ENCODE measurements at regions not wholly inside any gene's neighbourhood (a gene's known extent, or its start where the extent isn't known, plus 50 kb on each side); places are given as distances from the start of the nearest gene placed in this dataset.

- H3K4me1 ChIP-seq (ENCODE audit: control insufficient read depth in 1 of 2, insufficient read depth in 2 of 2, low read length in 2 of 2) = no peaks in the 10 kb centered on the region
- no peak overlapping the region for H3K27ac ChIP-seq (ENCODE audit: low read depth in 1 of 2, low read length in 2 of 2)
- H3K9me3 ChIP-seq (replicated peaks in 1 of 2; ENCODE audit: control insufficient read depth in 1 of 2, insufficient read depth in 1 of 2, low read length in 2 of 2) = no peaks in the 10 kb centered on the region
- intact Hi-C loops (cut with micrococcal nuclease) = no loop called here
- no peak overlapping the region for H3K4me3 ChIP-seq (replicated peaks in 1 of 3; ENCODE audit: low read depth in 2 of 3, low read length in 3 of 3)
- Mint-ChIP-seq H3K4me3 (no peak overlapping the region), H3K9me3 (peaks cover 2 to 14% (median 7%) of the 10 kb centered on the region in 7 donors), H3K4me1 (no peaks in the 10 kb centered on the region), H3K27ac (no peak overlapping the region), H3K36me3 (no peaks in the 10 kb centered on the region), H3K27me3 (ENCODE audit: low read depth in 3 of 3) (peaks cover 2 to 5% (median 5%) of the 10 kb centered on the region in 3 donors)
- 77% methylated on average over 10 of the region's 19 CpGs for WGBS (ENCODE audit: insufficient coverage)
- H3K79me2 ChIP-seq (ENCODE audit: insufficient read depth, low read length) = no peaks in the 10 kb centered on the region
- TF ChIP-seq, protein P1, sequence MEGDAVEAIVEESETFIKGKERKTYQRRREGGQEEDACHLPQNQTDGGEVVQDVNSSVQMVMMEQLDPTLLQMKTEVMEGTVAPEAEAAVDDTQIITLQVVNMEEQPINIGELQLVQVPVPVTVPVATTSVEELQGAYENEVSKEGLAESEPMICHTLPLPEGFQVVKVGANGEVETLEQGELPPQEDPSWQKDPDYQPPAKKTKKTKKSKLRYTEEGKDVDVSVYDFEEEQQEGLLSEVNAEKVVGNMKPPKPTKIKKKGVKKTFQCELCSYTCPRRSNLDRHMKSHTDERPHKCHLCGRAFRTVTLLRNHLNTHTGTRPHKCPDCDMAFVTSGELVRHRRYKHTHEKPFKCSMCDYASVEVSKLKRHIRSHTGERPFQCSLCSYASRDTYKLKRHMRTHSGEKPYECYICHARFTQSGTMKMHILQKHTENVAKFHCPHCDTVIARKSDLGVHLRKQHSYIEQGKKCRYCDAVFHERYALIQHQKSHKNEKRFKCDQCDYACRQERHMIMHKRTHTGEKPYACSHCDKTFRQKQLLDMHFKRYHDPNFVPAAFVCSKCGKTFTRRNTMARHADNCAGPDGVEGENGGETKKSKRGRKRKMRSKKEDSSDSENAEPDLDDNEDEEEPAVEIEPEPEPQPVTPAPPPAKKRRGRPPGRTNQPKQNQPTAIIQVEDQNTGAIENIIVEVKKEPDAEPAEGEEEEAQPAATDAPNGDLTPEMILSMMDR (IDR thresholded peaks at IDR 0.05) = no peak
- H4K20me1 ChIP-seq (ENCODE audit: insufficient read depth, low read length) = no peaks in the 10 kb centered on the region
- no peak overlapping the region for H2AFZ ChIP-seq (ENCODE audit: insufficient read depth, low read depth, low read length, poor library complexity, severe bottlenecking)
- no peak overlapping the region for H3K4me2 ChIP-seq (replicated peaks; ENCODE audit: extremely low read depth, low read length, poor library complexity, severe bottlenecking)
- no peak for DNase-seq
- no peaks in the 10 kb centered on the region for H3K36me3 ChIP-seq (replicated peaks in 1 of 2; ENCODE audit: control insufficient read depth in 1 of 2, insufficient read depth in 2 of 2, low read length in 2 of 2)
- H3K9ac ChIP-seq (ENCODE audit: insufficient read depth, low read length, poor library complexity, severe bottlenecking) = no peak overlapping the region
- no peaks in the 10 kb centered on the region for H3K27me3 ChIP-seq (ENCODE audit: control insufficient read depth in 2 of 2, insufficient read depth in 2 of 2, low read length in 2 of 2)
Measured at GRCh38 chr6:167501831-167502385, 177.0 kb downstream of the TTLL2 start.

DNA sequence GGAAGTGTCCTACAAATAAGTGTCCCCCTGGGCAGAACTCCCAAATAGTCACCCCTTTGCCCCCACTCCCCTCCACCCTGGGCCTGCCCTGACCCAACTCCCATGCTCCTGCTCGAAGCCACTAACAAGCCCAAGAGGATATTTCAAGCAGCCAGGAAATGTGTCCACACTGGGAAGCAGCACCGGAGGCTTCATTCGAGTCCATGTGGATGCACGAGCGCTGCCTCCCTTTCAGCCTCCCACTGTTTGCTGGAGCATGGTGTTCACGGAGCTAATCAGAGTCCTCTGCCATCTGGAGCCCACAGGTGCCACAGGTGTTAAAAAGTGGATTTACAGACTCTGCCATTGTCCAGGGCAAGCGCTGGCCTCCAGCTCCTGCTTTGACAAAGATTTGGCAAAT lies 177.6 kb downstream of the TTLL2 start:
- Histone ChIP-seq H3K36me3 (replicated peaks in 1 of 2; ENCODE audit: control insufficient read depth in 1 of 2, insufficient read depth in 2 of 2, low read length in 2 of 2) (no peaks in the 10 kb centered on the region), H3K4me1 (ENCODE audit: control insufficient read depth in 1 of 2, insufficient read depth in 2 of 2, low read length in 2 of 2) (no peaks in the 10 kb centered on the region), H3K27me3 (ENCODE audit: control insufficient read depth in 2 of 2, insufficient read depth in 2 of 2, low read length in 2 of 2) (no peaks in the 10 kb centered on the region), H3K9me3 (replicated peaks in 1 of 2; ENCODE audit: control insufficient read depth in 1 of 2, insufficient read depth in 1 of 2, low read length in 2 of 2) (no peaks in the 10 kb centered on the region), H3K9ac (ENCODE audit: insufficient read depth, low read length, poor library complexity, severe bottlenecking) (no peak overlapping the region), H4K20me1 (ENCODE audit: insufficient read depth, low read length) (no peaks in the 10 kb centered on the region), H3K4me3 (replicated peaks in 1 of 3; ENCODE audit: low read depth in 2 of 3, low read length in 3 of 3) (no peak overlapping the region), H3K27ac (ENCODE audit: low read depth in 1 of 2, low read length in 2 of 2) (no peak overlapping the region), H3K4me2 (replicated peaks; ENCODE audit: extremely low read depth, low read length, poor library complexity, severe bottlenecking) (no peak overlapping the region), H3K79me2 (ENCODE audit: insufficient read depth, low read length) (no peaks in the 10 kb centered on the region), H2AFZ (ENCODE audit: insufficient read depth, low read depth, low read length, poor library complexity, severe bottlenecking) (no peak overlapping the region)
- Mint-ChIP-seq H3K36me3 (no peaks in the 10 kb centered on the region), H3K27ac (no peak overlapping the region), H3K27me3 (ENCODE audit: low read depth in 3 of 3) (peaks cover 2 to 5% (median 5%) of the 10 kb centered on the region in 3 donors), H3K4me1 (no peaks in the 10 kb centered on the region), H3K9me3 (peaks cover 2 to 11% (median 7%) of the 10 kb centered on the region in 7 donors), H3K4me3 (no peak overlapping the region)
- WGBS (ENCODE audit: insufficient coverage) = 89% methylated on average over 6 of the region's 7 CpGs
- DNase-seq = no peak
- intact Hi-C loops (cut with micrococcal nuclease) = no loop called here
- TF ChIP-seq, protein P1 (IDR thresholded peaks at IDR 0.05) = no peak

All from CD14-positive monocyte (primary cell).